Testis (tissue), 2 donors: ENCODE measurements at regions not wholly inside any gene's neighbourhood (a gene's known extent, or its start where the extent isn't known, plus 50 kb on each side); places are given as distances from the start of the nearest gene placed in this dataset.

Experiments used
- CTCF ChIP-seq, 3 experiments: fragments of 450-650 bp in 2 of 3; fragments of 200-600 bp in 1 of 3; sonication (generic) in 1 of 3; IDR thresholded peaks; one replicate each; pipeline ENCODE4 v1.5.1; 2016 to 2019; ENCODE audit warnings: antibody characterized with exemption in 3 of 3, mild to moderate bottlenecking in 2 of 3, moderate library complexity in 1 of 3
- POLR2A ChIP-seq: fragments of 450-650 bp; IDR thresholded peaks from one replicate; pipeline ENCODE4 v1.6.1; 2017; ENCODE audit warnings: antibody characterized with exemption, mild to moderate bottlenecking, moderate library complexity

DNA sequence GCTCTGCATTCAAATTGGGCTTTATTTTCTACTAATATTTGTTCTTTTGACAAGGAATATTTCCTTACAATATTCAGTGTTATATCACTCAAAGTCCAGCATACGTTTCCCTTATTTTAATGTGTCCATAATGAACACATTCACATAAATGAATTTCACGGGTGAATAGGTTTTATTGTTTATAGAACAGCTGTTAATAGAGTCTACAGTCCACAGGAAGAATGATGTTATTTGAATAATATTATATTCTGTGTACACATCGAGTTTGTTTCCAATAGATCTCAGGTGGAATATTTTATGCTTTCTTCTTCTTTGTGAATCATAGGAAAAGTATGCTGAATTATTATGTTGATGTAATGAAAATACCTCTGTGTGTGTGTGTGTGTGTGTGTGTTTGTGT, 582.4 kb downstream of the CDH26 start:
- TF ChIP-seq CTCF (IDR thresholded peaks at IDR 0.05) (no peak), POLR2A (no peak)
